HG03103 (cell line): ENCODE measurements at regions not wholly inside any gene's neighbourhood (a gene's known extent, or its start where the extent isn't known, plus 50 kb on each side); places are given as distances from the start of the nearest gene placed in this dataset.

ENCODE experiments used
- ATAC-seq: cut with Tn5 transposase; IDR thresholded peaks from one replicate; pipeline ENCODE4 v1.9.1; 2021; ENCODE audit warnings: low read depth; ENCODE audit not compliant: unreplicated experiment

GRCh38 chr4:126086041-126086440 is 771.3 kb downstream of the FAT4 start:
- ATAC-seq = no peak

- no peak for ATAC-seq
Observed at GRCh38 chr4:126087101-126087500, 772.3 kb downstream of the FAT4 start.

GRCh38 chr4:126097155-126097799 is 782.5 kb downstream of the FAT4 start:
- no peak for ATAC-seq

- no peak for ATAC-seq
Observed at GRCh38 chr4:126106658-126107057, 791.9 kb downstream of the FAT4 start.

- no peak for ATAC-seq
Observed at GRCh38 chr4:126109836-126110235, 795.1 kb downstream of the FAT4 start.

GRCh38 chr4:126113058-126113457 is 798.3 kb downstream of the FAT4 start:
- no peak for ATAC-seq

- no peak for ATAC-seq
Observed at GRCh38 chr4:126123611-126124325, 809.0 kb downstream of the FAT4 start.

GRCh38 chr4:126124818-126125217 is 810.1 kb downstream of the FAT4 start:
- no peak for ATAC-seq

GRCh38 chr4:126130215-126130614 is 815.5 kb downstream of the FAT4 start:
- no peak for ATAC-seq

GRCh38 chr4:126136922-126137781 is 822.4 kb downstream of the FAT4 start:
- ATAC-seq = no peak

- no peak for ATAC-seq
Observed at GRCh38 chr4:126137782-126138170, 823.0 kb downstream of the FAT4 start.

GRCh38 chr4:126144543-126145237 is 829.9 kb downstream of the FAT4 start:
- no peak for ATAC-seq

- no peak for ATAC-seq
Observed at GRCh38 chr4:126168484-126168883, 853.7 kb downstream of the FAT4 start.

GRCh38 chr4:126172126-126172525 is 857.4 kb downstream of the FAT4 start:
- no peak for ATAC-seq

- no peak for ATAC-seq
Observed at GRCh38 chr4:126174627-126175026, 859.9 kb downstream of the FAT4 start.

- no peak for ATAC-seq
Observed at GRCh38 chr4:126180642-126181041, 865.9 kb downstream of the FAT4 start.

- ATAC-seq = no peak
Observed at GRCh38 chr4:126182336-126182735, 867.6 kb downstream of the FAT4 start.

- no peak for ATAC-seq
Observed at GRCh38 chr4:126182786-126183185, 868.0 kb downstream of the FAT4 start.

- ATAC-seq = no peak
Observed at GRCh38 chr4:126183206-126183605, 868.5 kb downstream of the FAT4 start.

GRCh38 chr4:126191536-126191935 is 876.8 kb downstream of the FAT4 start:
- ATAC-seq = no peak

GRCh38 chr4:126192506-126192905 is 877.8 kb downstream of the FAT4 start:
- no peak for ATAC-seq
